ENCODE measurements at regions not wholly inside any gene's neighbourhood (a gene's known extent, or its start where the extent isn't known, plus 50 kb on each side); places are given as distances from the start of the nearest gene placed in this dataset.
"Not testable (repeated sequence)": the region's sequence is repeated elsewhere in the genome, so short reads cannot be mapped to it uniquely, and the experiment has no call there.

- DNase-seq (ENCODE audit: low spot score): no peak
Observed at GRCh38 chr4:79743014-79743413, 330.0 kb downstream of the ANTXR2 start.

GRCh38 chr4:79739912-79740311, 331.9 kb upstream of the GK2 start:
- no peak for DNase-seq (ENCODE audit: low spot score)

- DNase-seq (ENCODE audit: low spot score): no peak
Observed at GRCh38 chr4:79723507-79723906, 315.5 kb upstream of the GK2 start.

- no peak for DNase-seq (ENCODE audit: low spot score)
Observed at GRCh38 chr4:79700356-79700755, 292.3 kb upstream of the GK2 start.

- DNase-seq (ENCODE audit: low spot score): no peak
Observed at GRCh38 chr4:79697444-79697843, 289.4 kb upstream of the GK2 start.

GRCh38 chr4:79696534-79696933, 288.5 kb upstream of the GK2 start:
- not testable (repeated sequence) for DNase-seq (ENCODE audit: low spot score)

- no peak for DNase-seq (ENCODE audit: low spot score)
Observed at GRCh38 chr4:79695848-79696247, 287.8 kb upstream of the GK2 start.

- no peak for DNase-seq (ENCODE audit: low spot score)
Observed at GRCh38 chr4:79689740-79690139, 281.7 kb upstream of the GK2 start.

- no peak for DNase-seq (ENCODE audit: low spot score)
Observed at GRCh38 chr4:79688691-79689090, 280.7 kb upstream of the GK2 start.

GRCh38 chr4:79687006-79687405, 279.0 kb upstream of the GK2 start:
- no peak for DNase-seq (ENCODE audit: low spot score)

- no peak for DNase-seq (ENCODE audit: low spot score)
Observed at GRCh38 chr4:79685542-79685941, 277.5 kb upstream of the GK2 start.

- no peak for DNase-seq (ENCODE audit: low spot score)
Observed at GRCh38 chr4:79684516-79684915, 276.5 kb upstream of the GK2 start.

- peak; percentile 31 for DNase-seq (ENCODE audit: low spot score)
Observed at GRCh38 chr4:79682801-79683530, 274.9 kb upstream of the GK2 start.

- DNase-seq (ENCODE audit: low spot score): peak; percentile 15
Observed at GRCh38 chr4:79682161-79682560, 274.1 kb upstream of the GK2 start.

GRCh38 chr4:79679859-79680258, 271.8 kb upstream of the GK2 start:
- DNase-seq (ENCODE audit: low spot score): no peak

- no peak for DNase-seq (ENCODE audit: low spot score)
Observed at GRCh38 chr4:79678472-79679202, 270.6 kb upstream of the GK2 start.

- DNase-seq (ENCODE audit: low spot score): no peak
Observed at GRCh38 chr4:79676705-79677104, 268.7 kb upstream of the GK2 start.

- not testable (repeated sequence) for DNase-seq (ENCODE audit: low spot score)
Observed at GRCh38 chr4:79674906-79675305, 266.9 kb upstream of the GK2 start.

GRCh38 chr4:79673898-79674297, 265.9 kb upstream of the GK2 start:
- DNase-seq (ENCODE audit: low spot score): no peak

GRCh38 chr4:79673377-79673776, 265.3 kb upstream of the GK2 start:
- DNase-seq (ENCODE audit: low spot score): no peak

- DNase-seq (ENCODE audit: low spot score): no peak
Observed at GRCh38 chr4:79666875-79667274, 258.8 kb upstream of the GK2 start.

- no peak for DNase-seq (ENCODE audit: low spot score)
Observed at GRCh38 chr4:79666112-79666511, 258.1 kb upstream of the GK2 start.

- DNase-seq (ENCODE audit: low spot score): no peak
Observed at GRCh38 chr4:79663865-79664264, 255.8 kb upstream of the GK2 start.

- no peak for DNase-seq (ENCODE audit: low spot score)
Observed at GRCh38 chr4:79663141-79663540, 255.1 kb upstream of the GK2 start.
